ENCODE measurements at regions not wholly inside any gene's neighbourhood (a gene's known extent, or its start where the extent isn't known, plus 50 kb on each side); places are given as distances from the start of the nearest gene placed in this dataset.
"Not testable (repeated sequence)": the region's sequence is repeated elsewhere in the genome, so short reads cannot be mapped to it uniquely, and the experiment has no call there.

DNA sequence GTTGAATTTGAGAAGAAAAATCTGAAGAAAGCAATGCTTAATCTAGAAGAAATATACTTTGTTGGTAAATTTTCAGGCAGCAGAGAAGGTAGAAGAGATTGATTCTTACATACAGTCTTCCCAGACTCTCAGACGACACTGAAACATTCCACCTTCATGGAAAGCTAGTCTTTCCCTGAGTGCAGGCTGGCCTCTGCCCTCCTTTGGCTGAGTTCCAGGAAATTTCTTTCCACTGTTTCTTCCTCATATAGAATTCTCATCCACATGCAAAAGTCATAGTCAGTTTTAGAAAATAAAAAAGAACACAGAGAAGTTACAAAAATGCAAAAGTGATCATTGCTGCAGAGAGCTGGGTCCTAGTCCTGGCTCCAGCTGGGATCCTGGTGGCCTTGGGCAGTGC lies 142.5 kb upstream of the PRR23C start:
- no peaks in the 10 kb centered on the region for H3K36me3 ChIP-seq (ENCODE audit: control insufficient read depth in 2 of 3, insufficient read depth in 3 of 3, low read length in 3 of 3)
- no peaks in the 10 kb centered on the region for H3K27me3 ChIP-seq (ENCODE audit: control insufficient read depth, insufficient read depth, low read length)
- H3K9ac ChIP-seq (ENCODE audit: low read length in 3 of 3), result no peak overlapping the region
- no peak overlapping the region for H3K27ac ChIP-seq (ENCODE audit: low read depth in 2 of 2, low read length in 2 of 2)
- DNase-seq (peak in 2 of 5 donors; percentile 35 to 49), FAIRE-seq (no peak)
- TF ChIP-seq, protein P1, sequence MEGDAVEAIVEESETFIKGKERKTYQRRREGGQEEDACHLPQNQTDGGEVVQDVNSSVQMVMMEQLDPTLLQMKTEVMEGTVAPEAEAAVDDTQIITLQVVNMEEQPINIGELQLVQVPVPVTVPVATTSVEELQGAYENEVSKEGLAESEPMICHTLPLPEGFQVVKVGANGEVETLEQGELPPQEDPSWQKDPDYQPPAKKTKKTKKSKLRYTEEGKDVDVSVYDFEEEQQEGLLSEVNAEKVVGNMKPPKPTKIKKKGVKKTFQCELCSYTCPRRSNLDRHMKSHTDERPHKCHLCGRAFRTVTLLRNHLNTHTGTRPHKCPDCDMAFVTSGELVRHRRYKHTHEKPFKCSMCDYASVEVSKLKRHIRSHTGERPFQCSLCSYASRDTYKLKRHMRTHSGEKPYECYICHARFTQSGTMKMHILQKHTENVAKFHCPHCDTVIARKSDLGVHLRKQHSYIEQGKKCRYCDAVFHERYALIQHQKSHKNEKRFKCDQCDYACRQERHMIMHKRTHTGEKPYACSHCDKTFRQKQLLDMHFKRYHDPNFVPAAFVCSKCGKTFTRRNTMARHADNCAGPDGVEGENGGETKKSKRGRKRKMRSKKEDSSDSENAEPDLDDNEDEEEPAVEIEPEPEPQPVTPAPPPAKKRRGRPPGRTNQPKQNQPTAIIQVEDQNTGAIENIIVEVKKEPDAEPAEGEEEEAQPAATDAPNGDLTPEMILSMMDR (IDR thresholded peaks at IDR 0.05; ENCODE audit: borderline replicate concordance, extremely low read depth, insufficient read depth), result no peak
- H3K9me3 ChIP-seq (ENCODE audit: control insufficient read depth in 2 of 3, insufficient read depth in 1 of 3, low read length in 3 of 3), result no peaks in the 10 kb centered on the region
- no peak overlapping the region for H3K4me3 ChIP-seq (ENCODE audit: low read length in 3 of 3)
- intact Hi-C loops (cut with DNase I), result no loop called here
- no peaks in the 10 kb centered on the region for H3K4me1 ChIP-seq (ENCODE audit: control insufficient read depth in 2 of 3, insufficient read depth in 2 of 3, low read depth in 1 of 3, low read length in 3 of 3)

DNA sequence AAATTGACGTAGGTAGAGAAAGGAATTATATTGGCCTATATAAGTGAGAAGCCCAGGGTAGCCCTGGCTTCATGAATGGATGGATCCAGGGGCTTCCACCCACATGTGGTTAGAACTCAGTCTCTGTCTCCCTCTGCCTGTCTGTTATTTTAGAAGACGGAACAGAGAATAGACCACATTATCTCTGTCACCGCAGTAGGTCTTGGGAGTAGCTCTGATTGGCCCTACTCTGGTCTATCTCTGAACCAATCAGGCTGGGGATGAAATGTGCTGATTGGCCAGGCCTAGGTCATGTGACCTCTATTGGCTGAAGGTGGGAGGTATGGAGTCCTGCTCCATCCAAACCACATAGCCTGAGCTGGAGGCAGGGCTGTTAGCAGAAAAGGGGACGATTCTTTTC lies 143.0 kb upstream of the PRR23C start:
- H3K27me3 ChIP-seq (ENCODE audit: control insufficient read depth, insufficient read depth, low read length), result no peaks in the 10 kb centered on the region
- H3K4me3 ChIP-seq (ENCODE audit: low read length in 3 of 3), result no peak overlapping the region
- H3K9me3 ChIP-seq (ENCODE audit: control insufficient read depth in 2 of 3, insufficient read depth in 1 of 3, low read length in 3 of 3), result no peaks in the 10 kb centered on the region
- intact Hi-C loops (cut with DNase I), result no loop called here
- H3K4me1 ChIP-seq (ENCODE audit: control insufficient read depth in 2 of 3, insufficient read depth in 2 of 3, low read depth in 1 of 3, low read length in 3 of 3), result no peaks in the 10 kb centered on the region
- no peaks in the 10 kb centered on the region for H3K36me3 ChIP-seq (ENCODE audit: control insufficient read depth in 2 of 3, insufficient read depth in 3 of 3, low read length in 3 of 3)
- no peak for FAIRE-seq
- no peak for DNase-seq
- H3K9ac ChIP-seq (ENCODE audit: low read length in 3 of 3), result no peak overlapping the region
- H3K27ac ChIP-seq (ENCODE audit: low read depth in 2 of 2, low read length in 2 of 2), result no peak overlapping the region
- TF ChIP-seq, protein P1 (IDR thresholded peaks at IDR 0.05; ENCODE audit: borderline replicate concordance, extremely low read depth, insufficient read depth), result no peak

DNA sequence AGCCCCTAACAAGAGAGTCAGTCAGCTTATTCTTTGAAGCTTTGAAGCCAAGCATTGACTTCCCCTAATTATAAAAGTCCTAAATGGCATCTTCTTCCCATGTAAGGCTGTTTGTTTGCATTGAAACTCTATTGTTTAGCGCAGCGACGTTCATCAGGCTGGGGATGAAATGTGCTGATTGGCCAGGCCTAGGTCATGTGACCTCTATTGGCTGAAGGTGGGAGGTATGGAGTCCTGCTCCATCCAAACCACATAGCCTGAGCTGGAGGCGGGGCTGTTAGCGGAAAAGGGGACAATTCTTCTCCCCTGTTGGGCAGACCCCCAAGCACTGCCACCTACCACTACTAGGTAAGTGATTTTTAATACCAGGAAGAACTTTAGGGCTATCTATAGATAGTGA lies 145.3 kb upstream of the PRR23C start:
- no peaks in the 10 kb centered on the region for H3K9me3 ChIP-seq (ENCODE audit: control insufficient read depth in 2 of 3, insufficient read depth in 1 of 3, low read length in 3 of 3)
- H3K36me3 ChIP-seq (ENCODE audit: control insufficient read depth in 2 of 3, insufficient read depth in 3 of 3, low read length in 3 of 3), result no peaks in the 10 kb centered on the region
- no peak overlapping the region for H3K27ac ChIP-seq (ENCODE audit: low read depth in 2 of 2, low read length in 2 of 2)
- H3K4me1 ChIP-seq (ENCODE audit: control insufficient read depth in 2 of 3, insufficient read depth in 2 of 3, low read depth in 1 of 3, low read length in 3 of 3), result no peaks in the 10 kb centered on the region
- FAIRE-seq (no peak), DNase-seq (no peak)
- H3K4me3 ChIP-seq (ENCODE audit: low read length in 3 of 3), result no peak overlapping the region
- H3K9ac ChIP-seq (ENCODE audit: low read length in 3 of 3), result no peak overlapping the region
- no peaks in the 10 kb centered on the region for H3K27me3 ChIP-seq (ENCODE audit: control insufficient read depth, insufficient read depth, low read length)
- TF ChIP-seq, protein P1 (IDR thresholded peaks at IDR 0.05; ENCODE audit: borderline replicate concordance, extremely low read depth, insufficient read depth), result no peak
- intact Hi-C loops (cut with DNase I), result no loop called here

DNA sequence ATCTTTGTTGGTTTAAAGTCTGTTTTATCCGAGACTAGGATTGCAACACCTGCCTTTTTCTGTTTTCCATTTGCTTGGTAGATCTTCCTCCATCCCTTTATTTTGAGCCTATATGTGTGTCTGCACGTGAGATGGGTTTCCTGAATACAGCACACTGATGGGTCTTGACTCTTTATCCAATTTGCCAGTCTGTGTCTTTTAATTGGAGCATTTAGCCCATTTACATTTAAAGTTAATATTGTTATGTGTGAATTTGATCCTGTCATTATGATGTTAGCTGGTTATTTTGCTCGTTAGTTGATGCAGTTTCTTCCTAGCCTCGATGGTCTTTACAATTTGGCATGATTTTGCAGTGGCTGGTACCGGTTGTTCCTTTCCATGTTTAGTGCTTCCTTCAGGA lies 149.4 kb upstream of the MRPS22 start:
- H3K27me3 ChIP-seq (ENCODE audit: control insufficient read depth, insufficient read depth, low read length); FAIRE-seq; H3K4me1 ChIP-seq (ENCODE audit: control insufficient read depth in 2 of 3, insufficient read depth in 2 of 3, low read depth in 1 of 3, low read length in 3 of 3); DNase-seq; H3K9ac ChIP-seq (ENCODE audit: low read length in 3 of 3); intact Hi-C loops (cut with DNase I); H3K27ac ChIP-seq (ENCODE audit: low read depth in 2 of 2, low read length in 2 of 2); H3K36me3 ChIP-seq (ENCODE audit: control insufficient read depth in 2 of 3, insufficient read depth in 3 of 3, low read length in 3 of 3); H3K9me3 ChIP-seq (ENCODE audit: control insufficient read depth in 2 of 3, insufficient read depth in 1 of 3, low read length in 3 of 3); H3K4me3 ChIP-seq (ENCODE audit: low read length in 3 of 3): not testable (repeated sequence)

GRCh38 chr3:139196146-139196545 lies 147.7 kb upstream of the MRPS22 start:
- H3K27ac ChIP-seq (ENCODE audit: low read depth in 2 of 2, low read length in 2 of 2); H3K4me3 ChIP-seq (ENCODE audit: low read length in 3 of 3); H3K27me3 ChIP-seq (ENCODE audit: control insufficient read depth, insufficient read depth, low read length); H3K36me3 ChIP-seq (ENCODE audit: control insufficient read depth in 2 of 3, insufficient read depth in 3 of 3, low read length in 3 of 3); H3K4me1 ChIP-seq (ENCODE audit: control insufficient read depth in 2 of 3, insufficient read depth in 2 of 3, low read depth in 1 of 3, low read length in 3 of 3); intact Hi-C loops (cut with DNase I); FAIRE-seq; H3K9me3 ChIP-seq (ENCODE audit: control insufficient read depth in 2 of 3, insufficient read depth in 1 of 3, low read length in 3 of 3); H3K9ac ChIP-seq (ENCODE audit: low read length in 3 of 3); DNase-seq: not testable (repeated sequence)

Measured in kidney (tissue), 13 donors.